IMR-90 (cell line): ENCODE measurements at regions not wholly inside any gene's neighbourhood (a gene's known extent, or its start where the extent isn't known, plus 50 kb on each side); places are given as distances from the start of the nearest gene placed in this dataset.

Source experiments
- ATAC-seq: fragments of 200-7000 bp; cut with Tn5 transposase; 2 replicates; pipeline ENCODE4 v1.9.1; 2020; ENCODE audit warnings: low read depth, mild to moderate bottlenecking, moderate library complexity
- BruUV-seq: library from RNA; stranded (reverse); fragments of 400-500 nt; replicated peaks from 2 replicates; lab custom pipeline; 2021; lab: Mats Ljungman, UMichigan
- CTCF ChIA-PET: fragments of 300-600 bp; formaldehyde crosslinking; extraction: SDS; loops from one replicate; lab custom pipeline; 2021; ENCODE audit warnings: antibody characterized with exemption; lab: Yijun Ruan, JAX
- POLR2A ChIA-PET: fragments of 300-600 bp; sonication (Branson Sonifier 250); formaldehyde crosslinking; loops from one replicate; lab custom pipeline; 2022; ENCODE audit warnings: antibody characterized with exemption; ENCODE audit not compliant: unreplicated experiment; lab: Charles Lee
- DNase-seq: peaks from one replicate; pipeline ENCODE4 v3.0.0; 2013
- H2AFZ ChIP-seq: replicated peaks from 2 replicates; pipeline ENCODE3; 2013; ENCODE audit warnings: low read length, mild to moderate bottlenecking; ENCODE audit not compliant: poor library complexity
- H2AK5ac ChIP-seq: 2 replicates; pipeline ENCODE4 v1.6.1; 2013; ENCODE audit warnings: low read depth, low read length, inconsistent platforms
- H2AK9ac ChIP-seq: replicated peaks from 2 replicates; pipeline ENCODE3; 2013; ENCODE audit warnings: mild to moderate bottlenecking, low read depth, low read length, moderate library complexity; ENCODE audit not compliant: poor library complexity
- H2BK120ac ChIP-seq: 2 replicates; pipeline ENCODE4 v1.6.1; 2013; ENCODE audit warnings: low read depth, low read length, inconsistent platforms
- H2BK15ac ChIP-seq: 3 replicates; pipeline ENCODE4 v1.6.1; 2013; ENCODE audit warnings: low read depth, low read length, inconsistent platforms
- H2BK20ac ChIP-seq: 2 replicates; pipeline ENCODE4 v1.6.1; 2013; ENCODE audit warnings: low read depth, mild to moderate bottlenecking, inconsistent platforms, low read length, moderate library complexity
- H2BK5ac ChIP-seq: 2 replicates; pipeline ENCODE4 v1.6.1; 2013; ENCODE audit warnings: mild to moderate bottlenecking, low read depth, low read length, inconsistent platforms; ENCODE audit not compliant: poor library complexity, severe bottlenecking
- H3K14ac ChIP-seq: replicated peaks from 2 replicates; pipeline ENCODE4 v1.6.1; 2013; ENCODE audit warnings: low read depth, low read length, inconsistent platforms
- H3K18ac ChIP-seq: 2 replicates; pipeline ENCODE4 v1.6.1; 2013; ENCODE audit warnings: low read depth, low read length, control low read depth
- H3K23ac ChIP-seq: 2 replicates; pipeline ENCODE4 v1.6.1; 2013; ENCODE audit warnings: low read depth, low read length, inconsistent platforms
- H3K27ac ChIP-seq: 2 replicates; pipeline ENCODE4 v1.5.1; 2013; ENCODE audit warnings: mild to moderate bottlenecking, control low read depth, low read length; ENCODE audit not compliant: insufficient read depth
- H3K27me3 ChIP-seq: 2 replicates; pipeline ENCODE4 v1.6.1; 2013; ENCODE audit warnings: low read length; ENCODE audit not compliant: control insufficient read depth, insufficient read depth
- H3K36me3 ChIP-seq: 2 replicates; pipeline ENCODE4 v1.6.1; 2013; ENCODE audit warnings: low read length, mixed read lengths; ENCODE audit not compliant: control insufficient read depth, insufficient read depth
- H3K4ac ChIP-seq: 2 replicates; pipeline ENCODE4 v1.6.1; 2013; ENCODE audit warnings: low read depth, low read length, inconsistent platforms
- H3K4me1 ChIP-seq: 2 replicates; pipeline ENCODE4 v1.6.1; 2013; ENCODE audit warnings: low read length, mixed read lengths; ENCODE audit not compliant: control insufficient read depth, insufficient read depth
- H3K4me2 ChIP-seq: 2 replicates; pipeline ENCODE4 v1.6.1; 2013; ENCODE audit warnings: low read depth, mild to moderate bottlenecking, control low read depth, low read length, moderate library complexity
- H3K4me3 ChIP-seq: 2 replicates; pipeline ENCODE4 v1.5.1; 2013; ENCODE audit warnings: low read depth, mild to moderate bottlenecking, control low read depth, low read length, moderate library complexity; ENCODE audit not compliant: insufficient read depth
- H3K56ac ChIP-seq: 2 replicates; pipeline ENCODE4 v1.6.1; 2013; ENCODE audit warnings: low read length, inconsistent platforms; ENCODE audit not compliant: insufficient read depth; ENCODE audit errors: extremely low read depth
- H3K79me1 ChIP-seq, 2 experiments: 2 replicates each; pipeline ENCODE4 v1.6.1; 2013; ENCODE audit warnings: low read length in 2 of 2, inconsistent platforms in 1 of 2, low read depth in 1 of 2
- H3K9ac ChIP-seq: 2 replicates; pipeline ENCODE4 v1.6.1; 2013; ENCODE audit warnings: low read depth, low read length, control low read depth
- H3K9me1 ChIP-seq: 2 replicates; pipeline ENCODE4 v1.6.1; 2013; ENCODE audit warnings: low read length, inconsistent platforms; ENCODE audit not compliant: insufficient read depth
- H3K9me3 ChIP-seq: 2 replicates; pipeline ENCODE4 v1.6.1; 2013; ENCODE audit warnings: low read length; ENCODE audit not compliant: control insufficient read depth, insufficient read depth
- H4K20me1 ChIP-seq: 2 replicates; pipeline ENCODE4 v1.6.1; 2013; ENCODE audit warnings: low read length, inconsistent platforms; ENCODE audit not compliant: insufficient read depth
- H4K5ac ChIP-seq: 2 replicates; pipeline ENCODE4 v1.6.1; 2013; ENCODE audit warnings: mild to moderate bottlenecking, low read depth, low read length, control low read depth
- H4K8ac ChIP-seq, 2 experiments: 2 replicates each; pipeline ENCODE4 v1.6.1; 2013; ENCODE audit warnings: low read depth in 2 of 2, low read length in 2 of 2, control low read depth in 1 of 2, inconsistent platforms in 1 of 2
- H4K91ac ChIP-seq: 2 replicates; pipeline ENCODE4 v1.6.1; 2013; ENCODE audit warnings: low read depth, low read length, inconsistent platforms; ENCODE audit not compliant: insufficient read depth
- MAFK ChIP-seq: IDR thresholded peaks from 2 replicates; pipeline ENCODE4 v1.6.1; 2012; ENCODE audit warnings: low read depth, low read length, improper control_type of control experiment
- POLR2A ChIP-seq: IDR thresholded peaks from 2 replicates; pipeline ENCODE4 v1.6.1; 2012; ENCODE audit warnings: mild to moderate bottlenecking, low read depth, low read length
- RCOR1 ChIP-seq: IDR thresholded peaks from 2 replicates; pipeline ENCODE4 v1.6.1; 2012; ENCODE audit warnings: mild to moderate bottlenecking, low read length, improper control_type of control experiment; ENCODE audit not compliant: insufficient replicate concordance
- USF2 ChIP-seq: fragments of 150-350 bp; IDR thresholded peaks from 2 replicates; pipeline ENCODE4 v1.6.1; 2017; ENCODE audit warnings: mild to moderate bottlenecking, antibody characterized with exemption, low read length, low read depth
- WGBS, 2 experiments: methylation state at CpG; one replicate each; pipeline versions ENCODE4 v1.1.5 to v1.1.7; 2013; ENCODE audit warnings: missing lambda C conversion rate in 2 of 2; ENCODE audit not compliant: insufficient read length in 1 of 2; ENCODE audit errors: extremely low coverage in 2 of 2; 5-methylcytosine and 5-hydroxymethylcytosine counted together
- dilution Hi-C: fragments of 300-500 bp; cut with HindIII; formaldehyde crosslinking; loops from one replicate; pipeline ENCODE4 v1.14.3; 2018; ENCODE audit warnings: low sequenced_read_pairs; ENCODE audit not compliant: unreplicated experiment
- in situ Hi-C: fragments of 300-500 bp; cut with MboI; formaldehyde crosslinking; loops from 3 replicates; pipeline ENCODE4 v1.14.3; 2019; ENCODE audit warnings: low sequenced_read_pairs, inconsistent platforms, mixed read lengths
- intact Hi-C: fragments of 100-400 bp; cut with micrococcal nuclease; formaldehyde crosslinking; loops from 2 replicates; pipeline ENCODE4 v1.10.0; 2022

- no CpG with 5 or more reads among the region's 1 CpG for whole genome bisulfite sequencing, 2 experiments
- Histone ChIP-seq H4K8ac (no peak overlapping the region), H2AK5ac (no peak overlapping the region), H4K91ac (no peak overlapping the region), H3K27ac (no peak overlapping the region), H2BK120ac (no peak overlapping the region), H2BK15ac (no peak overlapping the region), H3K4ac (no peak overlapping the region), H2AK9ac (no peak overlapping the region), H2BK5ac (peak overlapping the region; percentile 14), H3K9me3 (no peaks in the 10 kb centered on the region), H2BK20ac (no peak overlapping the region), H3K9me1 (peaks cover 1% of the 10 kb centered on the region), H4K20me1 (no peaks in the 10 kb centered on the region), H3K27me3 (no peaks in the 10 kb centered on the region), H3K4me2 (no peak overlapping the region), H3K79me1 (peaks cover 0 to under 1% of the 10 kb centered on the region in 2 experiments; a peak in 3 of 4 replicates), H3K18ac (no peak overlapping the region), H4K5ac (no peak overlapping the region), H3K14ac (no peak overlapping the region), H2AFZ (no peak overlapping the region), H3K9ac (no peak overlapping the region), H3K56ac (no peak overlapping the region), H3K4me3 (no peak overlapping the region), H3K36me3 (no peaks in the 10 kb centered on the region), H3K23ac (no peak overlapping the region), H3K4me1 (peaks cover 9% of the 10 kb centered on the region; the same call in 1 of the 2 replicates)
- in situ Hi-C loops (no loop called here), intact Hi-C loops (loop anchor here (5.0 to 10.0 kb wide), 3 partner anchors 154 to 554 kb away; partner anchors contain the start of gene TLE4), dilution Hi-C loops (no loop called here)
- DNase-seq (no peak), ATAC-seq (no peak)
- no TSS peak for BruUV-seq
- TF ChIP-seq POLR2A (no peak), RCOR1 (no peak), USF2 (no peak), MAFK (no peak)
- ChIA-PET CTCF (no interaction called here), POLR2A (no interaction called here)
Measured at GRCh38 chr9:79021084-79021483, 550.7 kb upstream of the TLE4 start.
